ENCODE measurements at regions not wholly inside any gene's neighbourhood (a gene's known extent, or its start where the extent isn't known, plus 50 kb on each side); places are given as distances from the start of the nearest gene placed in this dataset.

- DNase-seq = no peak
- TF ChIP-seq POLR2A (IDR thresholded peaks at IDR 0.05) (no peak), CTCF (IDR thresholded peaks at IDR 0.05) (no peak)
- no peaks in the 10 kb centered on the region for H3K36me3 ChIP-seq
- H3K4me1 ChIP-seq = no peaks in the 10 kb centered on the region
- no peak overlapping the region for H3K27ac ChIP-seq
- H3K9me3 ChIP-seq = peaks cover 0 to 4% of the 10 kb centered on the region in 2 donors
- intact Hi-C loops (cut with DNase I; ENCODE audit: low total_unique reads) = no loop called here
- H3K4me3 ChIP-seq = no peak overlapping the region
- no peaks in the 10 kb centered on the region for H3K27me3 ChIP-seq
These were observed 346.6 kb upstream of the PABPC4L start for GRCh38 chr4:134548052-134548628.

- Histone ChIP-seq H3K27ac (no peak overlapping the region), H3K4me3 (no peak overlapping the region), H3K9me3 (peaks cover 0 to 4% of the 10 kb centered on the region in 2 donors), H3K36me3 (no peaks in the 10 kb centered on the region), H3K4me1 (no peaks in the 10 kb centered on the region), H3K27me3 (no peaks in the 10 kb centered on the region)
- TF ChIP-seq CTCF (IDR thresholded peaks at IDR 0.05) (no peak), POLR2A (IDR thresholded peaks at IDR 0.05) (no peak)
- intact Hi-C loops (cut with DNase I; ENCODE audit: low total_unique reads) = no loop called here
- no peak for DNase-seq
These were observed 344.7 kb upstream of the PABPC4L start for GRCh38 chr4:134546279-134546678.

GRCh38 chr4:134544303-134544770 is 342.7 kb upstream of the PABPC4L start:
- H3K9me3 ChIP-seq = peaks cover 0 to 4% of the 10 kb centered on the region in 2 donors
- H3K27me3 ChIP-seq = no peaks in the 10 kb centered on the region
- no peak for DNase-seq
- H3K36me3 ChIP-seq = no peaks in the 10 kb centered on the region
- H3K4me3 ChIP-seq = no peak overlapping the region
- no peak overlapping the region for H3K27ac ChIP-seq
- TF ChIP-seq POLR2A (IDR thresholded peaks at IDR 0.05) (no peak), CTCF (IDR thresholded peaks at IDR 0.05) (no peak)
- intact Hi-C loops (cut with DNase I; ENCODE audit: low total_unique reads) = no loop called here
- no peaks in the 10 kb centered on the region for H3K4me1 ChIP-seq

- intact Hi-C loops (cut with DNase I; ENCODE audit: low total_unique reads) = no loop called here
- H3K4me1 ChIP-seq = no peaks in the 10 kb centered on the region
- DNase-seq = no peak
- no peaks in the 10 kb centered on the region for H3K36me3 ChIP-seq
- no peak for TF ChIP-seq POLR2A (IDR thresholded peaks at IDR 0.05)
- no peak overlapping the region for H3K4me3 ChIP-seq
- no peaks in the 10 kb centered on the region for H3K9me3 ChIP-seq
- H3K27ac ChIP-seq = no peak overlapping the region
- H3K27me3 ChIP-seq = no peaks in the 10 kb centered on the region
These were observed 339.0 kb upstream of the PABPC4L start for GRCh38 chr4:134540588-134540987.

- Histone ChIP-seq H3K9me3 (no peaks in the 10 kb centered on the region), H3K4me1 (no peaks in the 10 kb centered on the region), H3K4me3 (no peak overlapping the region), H3K36me3 (no peaks in the 10 kb centered on the region), H3K27ac (no peak overlapping the region), H3K27me3 (no peaks in the 10 kb centered on the region)
- TF ChIP-seq CTCF (IDR thresholded peaks at IDR 0.05) (no peak), POLR2A (IDR thresholded peaks at IDR 0.05) (no peak)
- intact Hi-C loops (cut with DNase I; ENCODE audit: low total_unique reads) = no loop called here
- no peak for DNase-seq
These were observed 338.2 kb upstream of the PABPC4L start for GRCh38 chr4:134539729-134540231.
